ENCODE measurements at regions not wholly inside any gene's neighbourhood (a gene's known extent, or its start where the extent isn't known, plus 50 kb on each side); places are given as distances from the start of the nearest gene placed in this dataset.

DNA sequence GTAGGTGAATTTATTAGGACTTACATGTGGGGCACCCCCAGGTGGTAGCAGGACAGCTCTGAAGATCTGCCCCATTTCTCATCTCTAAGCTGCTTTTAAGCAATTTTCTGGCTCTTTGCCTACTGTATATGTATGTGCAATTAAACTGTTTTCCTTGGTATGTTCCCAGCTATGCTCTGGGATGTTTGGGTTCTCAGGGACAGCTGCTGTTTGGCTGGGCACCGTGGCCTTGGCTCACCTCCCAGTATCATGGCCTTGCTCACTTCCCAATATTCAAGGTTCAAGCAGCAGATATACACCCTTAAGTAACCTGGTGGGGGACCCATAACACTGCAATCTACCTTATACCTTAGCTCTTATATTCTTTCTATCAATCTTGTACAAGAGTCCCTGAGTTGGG is 53.7 kb upstream of the KITLG start:
- DNase-seq (ENCODE audit: low spot score): no peak

- no peak for DNase-seq (ENCODE audit: low spot score)
Measured at GRCh38 chr12:88633312-88633711, 53.0 kb upstream of the KITLG start.

GRCh38 chr12:88630561-88630960 is 50.3 kb upstream of the KITLG start:
- DNase-seq (ENCODE audit: low spot score): no peak

Data from ureter (tissue), 1 donor.